ENCODE measurements at regions not wholly inside any gene's neighbourhood (a gene's known extent, or its start where the extent isn't known, plus 50 kb on each side); places are given as distances from the start of the nearest gene placed in this dataset.

DNA sequence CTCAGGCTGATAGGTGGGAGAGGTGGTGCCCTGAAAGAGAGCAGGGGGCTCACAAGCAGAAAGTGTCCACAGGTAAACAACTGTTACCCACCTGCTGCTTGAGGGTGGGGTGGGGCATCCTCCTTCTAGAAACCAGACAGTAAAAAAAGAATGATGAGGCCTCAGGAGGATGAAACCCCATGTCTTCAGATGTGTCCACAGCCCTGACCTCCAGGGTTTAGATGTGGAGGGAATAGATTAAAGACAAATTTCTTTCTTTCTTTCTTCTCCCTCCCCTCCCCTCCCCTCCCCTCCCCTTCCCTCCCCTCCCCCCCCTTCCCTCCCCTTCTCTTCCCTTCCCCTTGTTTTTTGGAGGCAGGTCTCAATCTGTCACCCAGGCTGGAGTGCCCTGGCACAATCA lies 333.5 kb upstream of the NUPR2 start:
- TF ChIP-seq, protein P1, sequence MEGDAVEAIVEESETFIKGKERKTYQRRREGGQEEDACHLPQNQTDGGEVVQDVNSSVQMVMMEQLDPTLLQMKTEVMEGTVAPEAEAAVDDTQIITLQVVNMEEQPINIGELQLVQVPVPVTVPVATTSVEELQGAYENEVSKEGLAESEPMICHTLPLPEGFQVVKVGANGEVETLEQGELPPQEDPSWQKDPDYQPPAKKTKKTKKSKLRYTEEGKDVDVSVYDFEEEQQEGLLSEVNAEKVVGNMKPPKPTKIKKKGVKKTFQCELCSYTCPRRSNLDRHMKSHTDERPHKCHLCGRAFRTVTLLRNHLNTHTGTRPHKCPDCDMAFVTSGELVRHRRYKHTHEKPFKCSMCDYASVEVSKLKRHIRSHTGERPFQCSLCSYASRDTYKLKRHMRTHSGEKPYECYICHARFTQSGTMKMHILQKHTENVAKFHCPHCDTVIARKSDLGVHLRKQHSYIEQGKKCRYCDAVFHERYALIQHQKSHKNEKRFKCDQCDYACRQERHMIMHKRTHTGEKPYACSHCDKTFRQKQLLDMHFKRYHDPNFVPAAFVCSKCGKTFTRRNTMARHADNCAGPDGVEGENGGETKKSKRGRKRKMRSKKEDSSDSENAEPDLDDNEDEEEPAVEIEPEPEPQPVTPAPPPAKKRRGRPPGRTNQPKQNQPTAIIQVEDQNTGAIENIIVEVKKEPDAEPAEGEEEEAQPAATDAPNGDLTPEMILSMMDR (IDR thresholded peaks at IDR 0.05; ENCODE audit: low read length): no peak
- no peak for TF ChIP-seq EZH2 (optimal IDR thresholded peaks at IDR 0.05; ENCODE audit: low read depth, low read length)

Data from MM.1S (cell line).